GM23248 (cell line): ENCODE measurements at regions not wholly inside any gene's neighbourhood (a gene's known extent, or its start where the extent isn't known, plus 50 kb on each side); places are given as distances from the start of the nearest gene placed in this dataset.

Experiments used
- EZH2 ChIP-seq: fragments of 200-600 bp; sonication (generic); IDR thresholded peaks from 2 replicates; pipeline ENCODE4 v1.6.1; 2018; ENCODE audit warnings: antibody characterized with exemption, mild to moderate bottlenecking; ENCODE audit not compliant: insufficient read depth, poor library complexity, severe bottlenecking
- EZH2phosphoT487 ChIP-seq: fragments of 200-600 bp; sonication (generic); IDR thresholded peaks from 2 replicates; pipeline ENCODE4 v1.6.1; 2018; ENCODE audit warnings: antibody characterized with exemption, moderate library complexity, mild to moderate bottlenecking, low read depth; ENCODE audit not compliant: insufficient read depth

GRCh38 chr1:60813071-60813470 is 269.3 kb upstream of the NFIA start:
- TF ChIP-seq EZH2 (no peak), EZH2phosphoT487 (no peak)
